ENCODE measurements at regions not wholly inside any gene's neighbourhood (a gene's known extent, or its start where the extent isn't known, plus 50 kb on each side); places are given as distances from the start of the nearest gene placed in this dataset.

- peak in 2 of 6 donors; percentile 2 to 31 for DNase-seq (ENCODE audit: low read depth in 4 of 6, low spot score in 6 of 6)
- H3K27ac ChIP-seq (ENCODE audit: low read depth, low read length) = no peak overlapping the region
- H3K9me3 ChIP-seq (ENCODE audit: control insufficient read depth, insufficient read depth, low read length) = no peaks in the 10 kb centered on the region
- no peaks in the 10 kb centered on the region for H3K4me1 ChIP-seq (ENCODE audit: control insufficient read depth, insufficient read depth, low read length)
- H3K27me3 ChIP-seq (ENCODE audit: control insufficient read depth, insufficient read depth, low read length) = no peaks in the 10 kb centered on the region
- WGBS (ENCODE audit: insufficient coverage) = 57% methylated on average over 2 of the region's 2 CpGs
- no peaks in the 10 kb centered on the region for H3K36me3 ChIP-seq (ENCODE audit: control insufficient read depth, insufficient read depth, low read length)
- H3K4me3 ChIP-seq (ENCODE audit: low read depth, low read length) = no peak overlapping the region
These were observed 102.7 kb upstream of the TRPC6 start for GRCh38 chr11:101686514-101686913.

- no peaks in the 10 kb centered on the region for H3K9me3 ChIP-seq (ENCODE audit: control insufficient read depth, insufficient read depth, low read length)
- no peak overlapping the region for H3K4me3 ChIP-seq (ENCODE audit: low read depth, low read length)
- H3K27me3 ChIP-seq (ENCODE audit: control insufficient read depth, insufficient read depth, low read length) = no peaks in the 10 kb centered on the region
- H3K4me1 ChIP-seq (ENCODE audit: control insufficient read depth, insufficient read depth, low read length) = no peaks in the 10 kb centered on the region
- no peaks in the 10 kb centered on the region for H3K36me3 ChIP-seq (ENCODE audit: control insufficient read depth, insufficient read depth, low read length)
- no CpG with 5 or more reads among the region's 2 CpGs for whole genome bisulfite sequencing (ENCODE audit: insufficient coverage)
- no peak overlapping the region for H3K27ac ChIP-seq (ENCODE audit: low read depth, low read length)
- DNase-seq (ENCODE audit: low read depth in 4 of 6, low spot score in 6 of 6) = peak in 2 of 6 donors; percentile 4 to 71
These were observed 84.4 kb upstream of the TRPC6 start for GRCh38 chr11:101668236-101668635.

- no peak for DNase-seq (ENCODE audit: low read depth in 4 of 6, low spot score in 6 of 6)
- Histone ChIP-seq H3K27me3 (ENCODE audit: control insufficient read depth, insufficient read depth, low read length) (no peaks in the 10 kb centered on the region), H3K4me1 (ENCODE audit: control insufficient read depth, insufficient read depth, low read length) (no peaks in the 10 kb centered on the region), H3K4me3 (ENCODE audit: low read depth, low read length) (no peak overlapping the region), H3K36me3 (ENCODE audit: control insufficient read depth, insufficient read depth, low read length) (no peaks in the 10 kb centered on the region), H3K27ac (ENCODE audit: low read depth, low read length) (no peak overlapping the region), H3K9me3 (ENCODE audit: control insufficient read depth, insufficient read depth, low read length) (no peaks in the 10 kb centered on the region)
- 77% methylated on average over 2 of the region's 3 CpGs for WGBS (ENCODE audit: insufficient coverage)
These were observed 83.1 kb upstream of the TRPC6 start for GRCh38 chr11:101666916-101667315.

- Histone ChIP-seq H3K27me3 (ENCODE audit: control insufficient read depth, insufficient read depth, low read length) (no peaks in the 10 kb centered on the region), H3K4me1 (ENCODE audit: control insufficient read depth, insufficient read depth, low read length) (no peaks in the 10 kb centered on the region), H3K4me3 (ENCODE audit: low read depth, low read length) (no peak overlapping the region), H3K36me3 (ENCODE audit: control insufficient read depth, insufficient read depth, low read length) (no peaks in the 10 kb centered on the region), H3K27ac (ENCODE audit: low read depth, low read length) (no peak overlapping the region), H3K9me3 (ENCODE audit: control insufficient read depth, insufficient read depth, low read length) (peaks cover 2% of the 10 kb centered on the region)
- no CpG with 5 or more reads among the region's 1 CpG for WGBS (ENCODE audit: insufficient coverage)
- DNase-seq (ENCODE audit: low read depth in 4 of 6, low spot score in 6 of 6) = no peak
These were observed 77.8 kb upstream of the TRPC6 start for GRCh38 chr11:101661559-101661958.

Measured in spinal cord (tissue), 9 donors.